Activated effector memory CD4-positive, alpha-beta T cell treated with anti-CD3 and anti-CD28 coated beads, Interleukin-2, amount 50 U/mL, for 16 hours (primary cell): ENCODE measurements at regions not wholly inside any gene's neighbourhood (a gene's known extent, or its start where the extent isn't known, plus 50 kb on each side); places are given as distances from the start of the nearest gene placed in this dataset.
"Not testable (repeated sequence)": the region's sequence is repeated elsewhere in the genome, so short reads cannot be mapped to it uniquely, and the experiment has no call there.

Experiments used
- DNase-seq: peaks from one replicate; pipeline ENCODE4 v3.0.0-alpha.2; 2020

DNA sequence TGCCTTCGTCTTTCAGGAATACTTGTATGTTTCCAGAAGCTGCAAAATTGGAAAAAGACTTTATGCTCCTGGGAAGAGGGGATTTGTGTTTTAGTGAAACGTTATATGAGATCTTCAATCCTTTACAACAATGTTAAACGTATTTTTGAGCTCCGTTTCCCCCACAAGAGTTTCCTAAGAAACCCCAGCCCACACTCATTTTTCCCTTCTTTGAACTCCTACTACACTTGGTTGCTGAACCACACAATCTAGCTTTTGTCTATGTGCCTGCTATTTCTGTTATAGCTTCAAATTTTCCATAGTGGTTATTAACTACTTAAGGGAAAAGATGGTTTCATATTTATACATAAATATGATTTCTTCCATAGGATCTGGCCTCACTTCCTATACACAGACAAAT, 238.6 kb upstream of the ACTBL2 start:
- DNase-seq, result no peak

- DNase-seq, result no peak
Observed at GRCh38 chr5:57720656-57721055, 238.0 kb upstream of the ACTBL2 start.

GRCh38 chr5:57719216-57719615, 236.6 kb upstream of the ACTBL2 start:
- DNase-seq, result no peak

DNA sequence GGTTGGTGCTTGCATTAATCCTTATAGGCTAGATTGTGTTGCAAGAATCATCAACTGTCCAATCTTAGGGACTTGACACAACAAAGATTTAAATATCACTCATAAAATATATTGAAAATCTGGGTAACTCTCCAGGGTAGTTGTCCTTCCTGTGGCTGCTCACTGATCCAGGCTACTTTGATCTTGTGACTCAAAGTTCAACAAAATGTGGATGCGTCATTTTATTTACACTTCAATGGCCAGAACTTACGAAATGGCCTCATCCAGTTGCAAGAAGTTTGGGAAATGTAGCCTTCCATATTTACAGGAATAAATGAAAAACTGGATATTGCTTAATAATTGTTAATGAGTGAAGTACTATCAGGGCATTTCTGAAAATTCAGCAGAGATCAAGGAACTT, 235.5 kb upstream of the ACTBL2 start:
- DNase-seq, result no peak

GRCh38 chr5:57717555-57717954, 234.9 kb upstream of the ACTBL2 start:
- no peak for DNase-seq

DNA sequence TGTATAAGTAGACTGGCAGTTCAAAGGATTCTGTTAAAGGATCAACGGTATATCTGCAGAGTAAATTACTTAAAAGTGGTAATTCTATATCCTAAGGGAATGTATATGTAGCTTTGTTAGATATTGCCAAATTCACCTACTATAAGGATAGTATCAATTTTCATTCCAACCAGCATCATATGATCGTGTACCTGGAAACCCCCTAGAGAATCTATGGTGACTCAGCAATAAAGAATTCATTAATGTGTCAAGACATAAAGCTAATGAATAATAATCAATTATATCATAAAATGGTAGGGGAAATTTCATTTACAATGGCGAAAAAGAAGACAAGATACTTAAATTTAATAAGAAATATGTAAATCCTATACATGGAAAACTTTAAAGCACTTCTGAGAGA, 234.1 kb upstream of the ACTBL2 start:
- DNase-seq, result no peak

DNA sequence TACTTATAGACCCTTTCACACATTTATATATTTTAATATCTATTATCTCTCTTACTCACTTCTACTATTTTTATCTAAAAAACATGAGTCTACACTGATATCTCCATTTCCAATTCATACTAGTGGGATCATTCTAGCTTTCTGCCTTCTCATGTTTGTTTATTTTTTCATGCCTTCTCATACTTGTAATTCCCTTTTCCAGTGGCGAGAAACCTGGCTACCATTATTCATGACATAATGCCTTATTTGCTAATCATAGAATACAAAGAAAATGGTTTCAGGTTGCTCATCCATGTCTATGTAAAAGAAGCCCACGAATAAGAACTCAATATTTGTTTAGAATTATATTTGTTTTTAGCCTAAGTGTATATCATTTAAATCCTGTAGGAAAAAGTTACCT, 232.7 kb upstream of the ACTBL2 start:
- DNase-seq, result no peak

DNA sequence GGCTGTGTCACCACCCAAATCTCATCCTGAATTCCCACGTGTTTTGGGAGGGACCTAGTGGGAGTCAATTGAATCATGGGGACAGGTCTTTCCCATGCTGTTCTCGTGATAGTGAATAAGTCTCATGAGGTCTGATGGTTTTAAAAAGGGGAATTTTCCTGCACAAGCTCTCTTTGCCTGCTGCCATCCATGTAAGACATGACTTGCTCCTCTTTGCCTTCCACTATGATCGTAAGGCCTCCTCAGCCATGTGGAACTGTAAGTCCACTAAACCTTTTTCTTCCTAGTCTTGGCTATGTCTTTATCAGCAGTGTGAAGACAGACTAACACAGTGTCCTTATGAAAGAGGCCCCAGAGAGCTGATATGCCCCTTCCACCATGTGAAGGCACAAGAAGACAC, 230.9 kb upstream of the ACTBL2 start:
- DNase-seq, result not testable (repeated sequence)

DNA sequence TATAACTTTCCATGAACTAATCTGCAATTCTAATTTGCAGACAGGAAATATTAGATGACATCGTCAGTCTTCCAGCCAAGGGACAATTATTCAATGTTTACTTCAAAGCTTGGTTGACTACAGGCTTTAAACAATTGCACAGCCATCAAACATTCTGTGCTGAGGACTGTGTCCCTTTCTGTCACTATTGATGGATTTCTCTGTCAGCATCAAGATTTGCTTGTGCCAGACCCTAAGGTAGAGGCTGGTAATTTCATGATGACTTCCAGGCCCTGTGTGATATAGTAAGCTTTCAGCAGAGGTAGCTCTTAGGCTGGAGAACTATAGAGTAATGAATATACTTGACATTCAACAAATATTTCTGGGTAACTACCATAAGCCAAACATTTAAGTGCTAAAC, 229.3 kb upstream of the ACTBL2 start:
- DNase-seq, result no peak

GRCh38 chr5:57711471-57711870, 228.9 kb upstream of the ACTBL2 start:
- DNase-seq, result no peak

DNA sequence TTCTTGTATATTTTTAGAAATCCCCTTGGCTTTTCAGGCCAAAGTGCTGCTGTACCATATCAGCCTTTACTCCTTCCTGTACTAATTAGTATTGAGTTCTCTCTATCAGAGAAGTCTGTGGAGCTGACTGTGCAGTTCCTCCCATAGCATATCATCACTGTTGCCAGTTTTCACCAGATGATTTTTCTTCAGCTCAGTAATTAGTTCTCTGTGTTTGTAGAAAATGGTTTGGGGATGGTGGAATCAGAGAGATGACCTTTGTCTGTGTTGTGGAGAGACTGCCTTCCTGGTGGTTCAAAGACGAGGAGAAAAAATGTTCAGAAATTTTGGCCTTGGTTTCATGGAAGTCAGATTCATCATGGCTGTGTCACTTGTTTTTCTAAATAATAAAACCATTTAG, 227.5 kb upstream of the ACTBL2 start:
- no peak for DNase-seq

DNA sequence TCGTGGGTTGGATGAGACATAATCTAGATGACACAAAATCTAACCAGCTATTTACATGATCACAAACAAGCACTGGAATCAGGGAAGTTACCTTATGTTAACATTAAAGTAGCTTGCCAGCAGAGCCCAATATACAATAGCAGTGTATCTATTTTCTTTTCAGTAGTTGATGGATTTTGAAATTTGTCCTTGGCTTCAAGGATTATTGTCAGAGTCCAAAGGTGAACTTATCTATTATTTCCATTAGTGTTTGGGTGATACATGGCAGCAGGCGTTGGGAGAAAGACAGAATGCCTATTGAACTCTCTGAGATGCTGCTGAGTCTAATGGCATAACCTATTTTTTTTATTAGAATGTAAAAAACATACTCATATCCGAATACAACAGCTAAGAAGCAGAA, 223.2 kb upstream of the ACTBL2 start:
- DNase-seq, result no peak

GRCh38 chr5:57703721-57704120, 221.1 kb upstream of the ACTBL2 start:
- no peak for DNase-seq

GRCh38 chr5:57700484-57700883, 217.9 kb upstream of the ACTBL2 start:
- no peak for DNase-seq

DNA sequence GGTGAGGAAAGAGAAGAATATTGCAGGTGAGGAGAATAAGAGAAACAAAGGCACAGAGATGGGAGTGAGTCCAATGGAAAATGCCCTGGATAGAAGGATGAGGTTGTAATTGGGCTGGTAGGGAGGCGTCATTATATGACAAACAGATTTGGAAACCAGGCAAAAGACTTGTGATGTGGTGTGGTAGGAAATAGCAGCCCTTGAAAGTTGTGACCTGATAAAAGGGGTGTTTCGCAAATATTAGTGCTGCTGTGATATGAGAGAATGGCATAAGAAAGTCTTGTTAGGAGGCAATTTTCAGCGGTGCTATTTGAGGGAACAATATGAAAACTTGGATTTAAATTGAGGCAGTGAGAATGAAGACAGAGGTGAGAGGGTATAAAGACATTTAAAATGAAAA, 217.5 kb upstream of the ACTBL2 start:
- no peak for DNase-seq

DNA sequence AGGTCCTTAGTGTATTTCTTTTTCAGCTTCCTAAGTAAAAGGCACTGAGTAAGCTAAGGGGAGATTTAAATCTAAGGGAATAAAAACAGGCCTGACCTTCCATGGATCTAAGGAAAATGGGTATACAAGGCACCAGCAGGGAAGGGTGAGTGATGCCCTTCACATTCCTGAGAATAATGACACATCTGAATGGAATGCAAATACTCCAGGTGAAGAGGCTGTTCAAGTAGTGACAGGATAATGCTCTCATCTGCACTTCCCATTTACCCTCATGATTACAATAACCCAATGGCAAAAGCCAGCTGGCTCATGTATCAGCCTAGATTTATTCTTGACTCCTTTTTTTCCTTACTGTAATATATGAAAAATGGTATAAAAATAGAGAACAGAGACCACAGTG, 216.2 kb upstream of the ACTBL2 start:
- DNase-seq, result no peak

DNA sequence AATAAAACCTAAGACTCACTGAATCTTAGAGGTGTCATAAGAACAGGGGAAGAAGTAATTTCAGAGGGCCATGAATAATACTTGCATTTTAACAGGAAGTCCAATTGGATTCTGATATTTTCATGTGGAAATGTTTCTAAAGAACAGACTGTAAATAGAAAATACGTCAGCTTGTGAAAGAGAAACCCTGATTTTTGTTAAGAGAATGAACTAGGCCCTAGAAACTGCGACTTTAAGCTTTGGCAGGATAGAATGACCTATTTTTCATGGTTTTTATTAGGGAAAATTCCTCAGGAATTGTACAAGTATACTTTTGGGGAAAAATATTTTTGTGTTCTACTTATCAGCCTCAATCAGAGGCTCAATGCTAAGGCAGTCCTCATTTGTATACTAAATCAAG, 215.5 kb upstream of the ACTBL2 start:
- DNase-seq, result no peak

- no peak for DNase-seq
Observed at GRCh38 chr5:57696825-57697570, 214.4 kb upstream of the ACTBL2 start.

- DNase-seq, result no peak
Observed at GRCh38 chr5:57696389-57696769, 213.8 kb upstream of the ACTBL2 start.

GRCh38 chr5:57695706-57696388, 213.2 kb upstream of the ACTBL2 start:
- DNase-seq, result no peak

- DNase-seq, result no peak
Observed at GRCh38 chr5:57695179-57695578, 212.6 kb upstream of the ACTBL2 start.

DNA sequence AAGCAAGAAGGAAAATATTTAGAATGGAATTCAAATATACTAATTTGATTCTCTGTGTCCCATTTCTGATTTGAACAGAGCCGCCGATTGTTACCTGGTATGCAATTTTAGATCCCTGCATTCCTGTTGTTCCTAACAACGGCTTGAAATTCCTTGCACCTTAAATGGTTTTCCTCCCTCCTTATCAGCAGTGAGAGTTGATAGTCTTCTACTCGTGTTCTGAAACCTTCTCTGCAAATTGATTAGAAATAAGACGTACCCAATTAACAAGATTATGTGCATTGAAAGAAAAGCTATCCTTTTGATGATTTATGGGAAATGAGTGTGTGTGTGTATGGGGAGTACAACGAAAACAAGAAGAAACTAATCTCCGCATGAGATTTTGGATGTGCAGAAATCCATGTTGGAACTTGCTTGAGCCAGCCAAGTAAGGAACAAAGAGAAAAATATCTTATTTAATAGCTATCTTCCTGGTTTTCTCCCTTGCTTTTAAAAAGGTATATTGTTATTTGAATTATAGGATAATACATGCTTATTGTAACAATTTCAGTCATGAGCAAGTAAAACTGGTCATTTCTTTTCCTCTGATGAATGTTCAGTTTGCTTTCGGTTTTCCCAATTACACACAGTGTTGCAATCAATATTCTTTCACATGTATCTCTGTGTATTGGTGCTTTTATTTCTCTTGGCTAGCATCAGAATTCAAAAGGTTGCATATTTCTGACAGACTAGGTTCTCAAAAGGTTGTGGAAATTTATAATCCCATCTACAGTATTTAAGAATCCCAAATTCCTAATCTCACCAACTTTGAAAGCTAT, 211.1 kb upstream of the ACTBL2 start:
- no peak for DNase-seq

- DNase-seq, result peak; percentile 63
Observed at GRCh38 chr5:57692582-57693487, 210.2 kb upstream of the ACTBL2 start.
